A673 (cell line): ENCODE measurements at regions not wholly inside any gene's neighbourhood (a gene's known extent, or its start where the extent isn't known, plus 50 kb on each side); places are given as distances from the start of the nearest gene placed in this dataset.
"Not testable (repeated sequence)": the region's sequence is repeated elsewhere in the genome, so short reads cannot be mapped to it uniquely, and the experiment has no call there.

ENCODE experiments used
- BruUV-seq: library from RNA; stranded (reverse); fragments of 400-500 nt; replicated peaks from 2 replicates; lab custom pipeline; 2021; lab: Mats Ljungman, UMichigan
- CTCF ChIA-PET: fragments of 300-600 bp; sonication (Branson Sonifier 250); formaldehyde crosslinking; loops from one replicate; lab custom pipeline; 2022; ENCODE audit warnings: antibody characterized with exemption; lab: Charles Lee
- POLR2A ChIA-PET: fragments of 300-600 bp; sonication (Branson Sonifier 250); formaldehyde crosslinking; loops from one replicate; lab custom pipeline; 2022; ENCODE audit warnings: antibody characterized with exemption; ENCODE audit not compliant: low non-redundant PET; lab: Charles Lee
- DNase-seq: peaks from one replicate; pipeline ENCODE4 v3.0.0-alpha.2; 2015; ENCODE audit warnings: low spot score
- H3K27ac ChIP-seq: fragments of 200-600 bp; sonication (generic); 2 replicates; pipeline ENCODE4 v1.5.1; 2016; ENCODE audit warnings: mixed run types, low read depth, mild to moderate bottlenecking, mixed read lengths, antibody characterized with exemption, low read length; ENCODE audit not compliant: poor library complexity, severe bottlenecking
- H3K27me3 ChIP-seq: fragments of 200-600 bp; sonication (generic); replicated peaks from 2 replicates; pipeline ENCODE4 v1.6.1; 2017; ENCODE audit warnings: mixed run types, low read depth, mild to moderate bottlenecking, mixed read lengths, antibody characterized with exemption, low read length; ENCODE audit not compliant: insufficient read depth, poor library complexity
- H3K36me3 ChIP-seq: fragments of 200-600 bp; sonication (generic); 2 replicates; pipeline ENCODE4 v1.6.1; 2016; ENCODE audit warnings: mixed run types, mild to moderate bottlenecking, mixed read lengths, antibody characterized with exemption, low read length; ENCODE audit not compliant: insufficient read depth, poor library complexity, severe bottlenecking
- H3K4me1 ChIP-seq: fragments of 200-600 bp; sonication (generic); 2 replicates; pipeline ENCODE4 v1.6.1; 2017; ENCODE audit warnings: mixed run types, mild to moderate bottlenecking, mixed read lengths, antibody characterized with exemption, low read length; ENCODE audit not compliant: insufficient read depth, poor library complexity, severe bottlenecking
- H3K4me3 ChIP-seq: fragments of 200-600 bp; sonication (generic); 2 replicates; pipeline ENCODE4 v1.5.1; 2016; ENCODE audit warnings: low read depth, mixed run types, mild to moderate bottlenecking, mixed read lengths, low read length; ENCODE audit not compliant: poor library complexity, severe bottlenecking
- H3K9me3 ChIP-seq: fragments of 200-600 bp; sonication (generic); 2 replicates; pipeline ENCODE4 v1.6.1; 2016; ENCODE audit warnings: mixed run types, low read depth, mild to moderate bottlenecking, mixed read lengths, antibody characterized with exemption, low read length; ENCODE audit not compliant: poor library complexity, severe bottlenecking
- CTCF ChIP-seq: fragments of 300-800, 200-600 bp; sonication (generic); conservative IDR thresholded peaks from 2 replicates; pipeline ENCODE4 v1.5.1; 2017; ENCODE audit warnings: low read depth, mild to moderate bottlenecking, antibody characterized with exemption, low read length, moderate library complexity, mixed read lengths
- EZH2 ChIP-seq: fragments of 200-600 bp; sonication (generic); IDR thresholded peaks from 2 replicates; pipeline ENCODE4 v1.6.1; 2017; ENCODE audit warnings: borderline replicate concordance, low read depth, mild to moderate bottlenecking, mixed read lengths, antibody characterized with exemption, low read length; ENCODE audit not compliant: poor library complexity, severe bottlenecking
- intact Hi-C: fragments of 100-400 bp; cut with micrococcal nuclease; formaldehyde crosslinking; loops from one replicate; pipeline ENCODE4 v1.10.0; 2022; ENCODE audit not compliant: unreplicated experiment

- H3K36me3 ChIP-seq = no peaks in the 10 kb centered on the region
- no TSS peak for BruUV-seq
- TF ChIP-seq CTCF = no peak
- no peak for TF ChIP-seq EZH2
- no peak for DNase-seq
- no peak overlapping the region for H3K4me3 ChIP-seq
- H3K27me3 ChIP-seq = no peaks in the 10 kb centered on the region
- POLR2A ChIA-PET = no interaction called here
- CTCF ChIA-PET = no interaction called here
- H3K27ac ChIP-seq = no peak overlapping the region
- no peaks in the 10 kb centered on the region for H3K9me3 ChIP-seq
- intact Hi-C loops = no loop called here
- peaks cover 10% of the 10 kb centered on the region for H3K4me1 ChIP-seq
Measured at GRCh38 chr2:10196110-10196892, 73.8 kb downstream of the RRM2 start.

GRCh38 chr2:10196948-10197696, 74.6 kb downstream of the RRM2 start:
- H3K27ac ChIP-seq = no peak overlapping the region
- H3K4me1 ChIP-seq = peaks cover 10% of the 10 kb centered on the region
- no peak for DNase-seq
- TF ChIP-seq CTCF (no peak), EZH2 (no peak)
- no TSS peak for BruUV-seq
- no peaks in the 10 kb centered on the region for H3K9me3 ChIP-seq
- intact Hi-C loops = no loop called here
- POLR2A ChIA-PET = no interaction called here
- H3K27me3 ChIP-seq = no peaks in the 10 kb centered on the region
- H3K4me3 ChIP-seq = no peak overlapping the region
- CTCF ChIA-PET = no interaction called here
- H3K36me3 ChIP-seq = no peaks in the 10 kb centered on the region

DNA sequence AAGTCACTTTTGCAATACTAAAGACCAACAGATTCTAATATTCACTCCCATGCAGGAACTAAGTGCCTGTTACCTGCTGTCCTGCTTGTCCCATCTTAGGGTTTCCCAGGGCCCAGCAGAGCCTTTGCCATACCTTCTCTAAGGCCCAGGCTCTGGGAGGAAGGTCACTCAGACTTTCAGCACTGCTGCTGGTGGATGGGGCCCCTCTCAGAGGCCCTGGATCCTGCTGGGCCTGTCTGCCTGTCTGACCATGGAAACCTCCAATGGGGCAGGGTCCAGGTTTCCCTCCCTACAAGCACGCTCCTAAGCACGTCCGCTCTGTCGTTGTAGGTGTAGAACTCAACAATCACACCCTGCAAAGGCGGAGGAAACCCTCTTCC, 75.1 kb downstream of the RRM2 start:
- ChIA-PET POLR2A (no interaction called here), CTCF (no interaction called here)
- H3K4me3 ChIP-seq = no peak overlapping the region
- no TSS peak for BruUV-seq
- H3K9me3 ChIP-seq = no peaks in the 10 kb centered on the region
- H3K4me1 ChIP-seq = peaks cover 10% of the 10 kb centered on the region
- TF ChIP-seq EZH2 (no peak), CTCF (no peak)
- H3K36me3 ChIP-seq = no peaks in the 10 kb centered on the region
- intact Hi-C loops = no loop called here
- H3K27me3 ChIP-seq = no peaks in the 10 kb centered on the region
- H3K27ac ChIP-seq = no peak overlapping the region
- no peak for DNase-seq

- DNase-seq, H3K4me1 ChIP-seq, H3K36me3 ChIP-seq, H3K4me3 ChIP-seq, BruUV-seq, H3K27me3 ChIP-seq, intact Hi-C loops, H3K27ac ChIP-seq, H3K9me3 ChIP-seq, POLR2A ChIA-PET, CTCF ChIA-PET: not testable (repeated sequence)
Measured at GRCh38 chr2:10198482-10198881, 75.9 kb downstream of the RRM2 start.
